ENCODE measurements at regions not wholly inside any gene's neighbourhood (a gene's known extent, or its start where the extent isn't known, plus 50 kb on each side); places are given as distances from the start of the nearest gene placed in this dataset.

DNA sequence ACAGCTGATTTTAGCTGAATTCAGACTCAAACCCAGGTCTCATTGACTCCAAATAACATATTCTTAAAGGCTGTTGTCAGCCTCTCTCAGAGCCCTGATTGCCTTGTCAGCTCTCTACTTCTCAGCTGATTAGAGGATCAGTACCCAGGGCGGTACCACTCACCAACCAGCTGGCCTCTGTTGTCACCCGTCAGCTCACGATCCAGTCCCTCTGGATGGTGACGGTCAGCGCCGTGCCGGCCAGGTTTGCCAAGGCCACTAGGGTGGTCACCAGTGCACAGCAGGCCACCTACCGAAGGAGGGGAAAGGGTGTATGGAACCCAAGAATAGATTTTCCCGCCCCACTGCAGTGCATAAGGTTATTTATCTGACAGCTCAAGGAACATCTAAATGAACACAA, 52.3 kb upstream of the TOMM7 start:
- TF ChIP-seq, protein P1, sequence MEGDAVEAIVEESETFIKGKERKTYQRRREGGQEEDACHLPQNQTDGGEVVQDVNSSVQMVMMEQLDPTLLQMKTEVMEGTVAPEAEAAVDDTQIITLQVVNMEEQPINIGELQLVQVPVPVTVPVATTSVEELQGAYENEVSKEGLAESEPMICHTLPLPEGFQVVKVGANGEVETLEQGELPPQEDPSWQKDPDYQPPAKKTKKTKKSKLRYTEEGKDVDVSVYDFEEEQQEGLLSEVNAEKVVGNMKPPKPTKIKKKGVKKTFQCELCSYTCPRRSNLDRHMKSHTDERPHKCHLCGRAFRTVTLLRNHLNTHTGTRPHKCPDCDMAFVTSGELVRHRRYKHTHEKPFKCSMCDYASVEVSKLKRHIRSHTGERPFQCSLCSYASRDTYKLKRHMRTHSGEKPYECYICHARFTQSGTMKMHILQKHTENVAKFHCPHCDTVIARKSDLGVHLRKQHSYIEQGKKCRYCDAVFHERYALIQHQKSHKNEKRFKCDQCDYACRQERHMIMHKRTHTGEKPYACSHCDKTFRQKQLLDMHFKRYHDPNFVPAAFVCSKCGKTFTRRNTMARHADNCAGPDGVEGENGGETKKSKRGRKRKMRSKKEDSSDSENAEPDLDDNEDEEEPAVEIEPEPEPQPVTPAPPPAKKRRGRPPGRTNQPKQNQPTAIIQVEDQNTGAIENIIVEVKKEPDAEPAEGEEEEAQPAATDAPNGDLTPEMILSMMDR (IDR thresholded peaks at IDR 0.05) = no peak
- TF ChIP-seq SIN3A (IDR thresholded peaks at IDR 0.05; ENCODE audit: borderline replicate concordance, insufficient read depth, low read depth, low read length) (no peak), POLR2AphosphoS5 (IDR thresholded peaks at IDR 0.05; ENCODE audit: low read depth, low read length) (no peak), REST (IDR thresholded peaks at IDR 0.05; ENCODE audit: insufficient read depth in 1 of 2, low read depth in 2 of 2, low read length in 1 of 2) (no peak)

All from Panc1 (cell line).